ENCODE measurements at regions not wholly inside any gene's neighbourhood (a gene's known extent, or its start where the extent isn't known, plus 50 kb on each side); places are given as distances from the start of the nearest gene placed in this dataset.

DNA sequence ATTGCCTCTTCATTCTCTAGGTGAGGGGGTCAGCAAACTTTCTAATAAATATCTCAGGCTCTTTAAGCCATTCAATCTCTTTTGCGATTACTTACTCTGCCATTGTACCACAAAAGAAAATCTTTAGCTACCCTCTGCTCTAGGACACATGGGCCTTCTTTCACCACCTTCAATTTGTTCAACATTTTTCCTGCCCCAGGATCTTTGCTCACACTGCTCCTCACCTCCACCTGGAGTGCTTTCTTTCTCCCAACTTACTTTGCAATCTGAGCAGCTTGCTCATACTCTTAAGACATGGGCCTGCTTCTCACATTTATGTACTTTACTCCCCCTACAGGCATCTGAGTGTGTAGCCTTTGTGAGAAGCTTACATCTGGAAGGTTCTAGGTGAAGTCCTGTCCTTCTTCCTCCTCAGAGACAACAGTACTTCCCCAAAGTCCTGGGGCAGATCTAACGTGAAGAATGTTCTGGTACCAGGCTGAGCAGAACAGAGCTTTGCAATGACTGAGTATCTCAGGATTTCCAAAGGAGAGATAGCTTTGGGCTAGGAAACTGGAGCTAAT is 55.0 kb upstream of the PRDM5 start:
- H3K4me3 ChIP-seq = no peak overlapping the region
- no peak overlapping the region for H3K27ac ChIP-seq
- ATAC-seq (ENCODE audit: insufficient number of reproducible peaks, low FRiP score, low read depth) (no peak), DNase-seq (ENCODE audit: low spot score) (no peak)
- H3K9me3 ChIP-seq = no peaks in the 10 kb centered on the region
- H3K4me1 ChIP-seq (ENCODE audit: control insufficient read depth in 1 of 2, low read depth in 2 of 2) = no peaks in the 10 kb centered on the region
- TF ChIP-seq, protein P1, sequence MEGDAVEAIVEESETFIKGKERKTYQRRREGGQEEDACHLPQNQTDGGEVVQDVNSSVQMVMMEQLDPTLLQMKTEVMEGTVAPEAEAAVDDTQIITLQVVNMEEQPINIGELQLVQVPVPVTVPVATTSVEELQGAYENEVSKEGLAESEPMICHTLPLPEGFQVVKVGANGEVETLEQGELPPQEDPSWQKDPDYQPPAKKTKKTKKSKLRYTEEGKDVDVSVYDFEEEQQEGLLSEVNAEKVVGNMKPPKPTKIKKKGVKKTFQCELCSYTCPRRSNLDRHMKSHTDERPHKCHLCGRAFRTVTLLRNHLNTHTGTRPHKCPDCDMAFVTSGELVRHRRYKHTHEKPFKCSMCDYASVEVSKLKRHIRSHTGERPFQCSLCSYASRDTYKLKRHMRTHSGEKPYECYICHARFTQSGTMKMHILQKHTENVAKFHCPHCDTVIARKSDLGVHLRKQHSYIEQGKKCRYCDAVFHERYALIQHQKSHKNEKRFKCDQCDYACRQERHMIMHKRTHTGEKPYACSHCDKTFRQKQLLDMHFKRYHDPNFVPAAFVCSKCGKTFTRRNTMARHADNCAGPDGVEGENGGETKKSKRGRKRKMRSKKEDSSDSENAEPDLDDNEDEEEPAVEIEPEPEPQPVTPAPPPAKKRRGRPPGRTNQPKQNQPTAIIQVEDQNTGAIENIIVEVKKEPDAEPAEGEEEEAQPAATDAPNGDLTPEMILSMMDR (IDR thresholded peaks at IDR 0.05) = peak; percentile 32
- no peaks in the 10 kb centered on the region for H3K36me3 ChIP-seq
- no peaks in the 10 kb centered on the region for H3K27me3 ChIP-seq (replicated peaks; ENCODE audit: insufficient read depth)

DNA sequence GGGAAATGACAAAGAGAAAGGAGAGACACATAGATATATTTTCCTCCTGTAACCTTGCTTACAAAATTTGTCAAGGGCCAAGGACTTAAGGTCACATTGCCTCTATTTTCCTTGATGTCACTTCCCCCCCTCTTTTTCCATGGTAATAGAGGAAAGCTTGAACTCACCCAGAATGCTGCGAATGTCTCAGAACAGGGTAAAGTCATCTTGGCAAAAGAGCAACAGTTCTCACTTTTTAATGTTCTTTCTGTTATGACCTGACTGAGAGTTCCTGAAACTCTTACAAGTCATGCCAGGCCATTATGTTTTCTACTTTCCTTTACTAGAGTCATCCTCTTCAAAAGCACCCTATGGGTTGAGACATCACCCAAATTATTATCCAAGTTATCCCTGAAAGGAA is 50.7 kb upstream of the PRDM5 start:
- no peak overlapping the region for H3K27ac ChIP-seq
- DNase-seq (ENCODE audit: low spot score) (no peak), ATAC-seq (ENCODE audit: insufficient number of reproducible peaks, low FRiP score, low read depth) (no peak)
- TF ChIP-seq, protein P1 (IDR thresholded peaks at IDR 0.05) = no peak
- no peaks in the 10 kb centered on the region for H3K27me3 ChIP-seq (replicated peaks; ENCODE audit: insufficient read depth)
- no peaks in the 10 kb centered on the region for H3K9me3 ChIP-seq
- no peaks in the 10 kb centered on the region for H3K4me1 ChIP-seq (ENCODE audit: control insufficient read depth in 1 of 2, low read depth in 2 of 2)
- no peaks in the 10 kb centered on the region for H3K36me3 ChIP-seq
- no peak overlapping the region for H3K4me3 ChIP-seq
